HG03045 (cell line): ENCODE measurements at regions not wholly inside any gene's neighbourhood (a gene's known extent, or its start where the extent isn't known, plus 50 kb on each side); places are given as distances from the start of the nearest gene placed in this dataset.

ENCODE experiments used
- ATAC-seq: cut with Tn5 transposase; IDR thresholded peaks from one replicate; pipeline ENCODE4 v1.9.1; 2021; ENCODE audit warnings: mild to moderate bottlenecking, moderate library complexity; ENCODE audit not compliant: unreplicated experiment

GRCh38 chr4:108301545-108302251 lies 133.0 kb upstream of the LEF1 start:
- no peak for ATAC-seq

- no peak for ATAC-seq
These were observed 128.9 kb upstream of the LEF1 start for GRCh38 chr4:108297605-108298004.

GRCh38 chr4:108292229-108292628 lies 123.5 kb upstream of the LEF1 start:
- no peak for ATAC-seq

GRCh38 chr4:108291137-108291536 lies 122.4 kb upstream of the LEF1 start:
- ATAC-seq = no peak

- no peak for ATAC-seq
These were observed 119.2 kb upstream of the LEF1 start for GRCh38 chr4:108287834-108288413.

- ATAC-seq = no peak
These were observed 111.3 kb upstream of the LEF1 start for GRCh38 chr4:108280072-108280471.

GRCh38 chr4:108276690-108277089 lies 108.0 kb upstream of the LEF1 start:
- no peak for ATAC-seq

- no peak for ATAC-seq
These were observed 104.3 kb upstream of the LEF1 start for GRCh38 chr4:108272986-108273385.

- ATAC-seq = no peak
These were observed 103.8 kb upstream of the LEF1 start for GRCh38 chr4:108272561-108272960.

GRCh38 chr4:108272046-108272445 lies 103.3 kb upstream of the LEF1 start:
- ATAC-seq = no peak

- ATAC-seq = no peak
These were observed 102.0 kb upstream of the LEF1 start for GRCh38 chr4:108270466-108271450.

GRCh38 chr4:108264693-108265092 lies 96.0 kb upstream of the LEF1 start:
- ATAC-seq = no peak

GRCh38 chr4:108263057-108263456 lies 94.3 kb upstream of the LEF1 start:
- ATAC-seq = no peak

- no peak for ATAC-seq
These were observed 92.3 kb upstream of the LEF1 start for GRCh38 chr4:108261026-108261425.

- ATAC-seq = no peak
These were observed 87.8 kb upstream of the LEF1 start for GRCh38 chr4:108256538-108256937.

GRCh38 chr4:108255203-108255747 lies 86.5 kb upstream of the LEF1 start:
- ATAC-seq = no peak

GRCh38 chr4:108249397-108249796 lies 80.7 kb upstream of the LEF1 start:
- no peak for ATAC-seq

- ATAC-seq = no peak
These were observed 78.8 kb upstream of the LEF1 start for GRCh38 chr4:108247387-108248049.

- ATAC-seq = no peak
These were observed 75.9 kb upstream of the LEF1 start for GRCh38 chr4:108244606-108245005.

- ATAC-seq = no peak
These were observed 71.6 kb upstream of the LEF1 start for GRCh38 chr4:108240366-108240765.

- no peak for ATAC-seq
These were observed 69.0 kb upstream of the LEF1 start for GRCh38 chr4:108237693-108238092.
